Erythroblast (primary cell): ENCODE measurements at regions not wholly inside any gene's neighbourhood (a gene's known extent, or its start where the extent isn't known, plus 50 kb on each side); places are given as distances from the start of the nearest gene placed in this dataset.

Experiments
- GATA1 ChIP-seq: IDR thresholded peaks from 2 replicates; pipeline ENCODE4 v1.6.1; 2011; ENCODE audit warnings: low read depth, mild to moderate bottlenecking, control low read depth, low read length, moderate library complexity
- POLR2A ChIP-seq: IDR thresholded peaks from 2 replicates; pipeline ENCODE4 v1.6.1; 2011; ENCODE audit warnings: mild to moderate bottlenecking, low read length

DNA sequence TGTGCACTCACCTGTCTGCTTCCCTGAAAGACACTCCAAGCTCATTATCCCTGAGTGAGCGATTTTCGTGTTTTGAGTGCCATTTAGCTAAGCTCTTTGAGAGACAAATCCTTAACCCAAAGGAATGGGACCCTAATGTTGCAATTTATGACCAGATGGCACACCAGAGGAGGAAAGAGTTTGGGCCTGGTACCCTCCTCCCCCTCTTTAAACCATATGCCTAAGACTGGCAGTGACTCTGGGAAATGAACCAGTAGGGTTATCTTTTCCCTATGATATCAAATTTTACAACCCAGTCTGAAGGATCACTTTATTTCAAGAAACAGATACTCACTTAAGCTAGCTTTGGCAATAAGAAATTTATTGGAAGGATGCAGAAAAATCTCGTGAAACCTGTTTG is 550.4 kb downstream of the TOX3 start:
- TF ChIP-seq POLR2A (no peak), GATA1 (no peak)
